DOHH2 (cell line): ENCODE measurements at regions not wholly inside any gene's neighbourhood (a gene's known extent, or its start where the extent isn't known, plus 50 kb on each side); places are given as distances from the start of the nearest gene placed in this dataset.

ENCODE experiments used
- EZH2phosphoT487 ChIP-seq: fragments of 200-600 bp; sonication (generic); IDR thresholded peaks from 2 replicates; pipeline ENCODE4 v1.6.1; 2017; ENCODE audit warnings: borderline replicate concordance, mild to moderate bottlenecking, antibody characterized with exemption, low read length, moderate library complexity, mixed read lengths
- TF ChIP-seq, protein P1 (sequence below): fragments of 200-600 bp; sonication (generic); IDR thresholded peaks from one replicate; pipeline ENCODE4 v1.5.1; 2014; ENCODE audit warnings: antibody characterized with exemption, mild to moderate bottlenecking, low read depth, low read length; ENCODE audit not compliant: poor library complexity, severe bottlenecking

DNA sequence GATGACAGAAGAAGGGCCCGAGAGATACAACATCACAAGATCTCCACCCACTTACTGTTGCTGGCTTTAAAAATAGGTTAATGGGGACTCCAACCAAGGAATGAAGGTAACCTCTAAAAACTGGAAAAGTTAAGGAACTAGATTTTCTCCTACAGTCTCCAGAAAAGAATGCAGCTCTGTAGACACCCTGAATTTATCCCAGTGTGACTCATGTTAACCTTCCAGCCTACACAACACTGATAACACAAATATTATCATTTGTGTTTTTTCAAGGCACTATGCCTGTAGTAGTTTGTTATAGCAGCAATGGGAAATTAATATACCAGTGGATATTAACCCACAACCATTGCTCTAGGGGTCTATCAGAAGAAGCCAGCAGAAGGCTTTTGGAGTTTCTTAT is 730.7 kb upstream of the ZP4 start:
- TF ChIP-seq, protein P1, sequence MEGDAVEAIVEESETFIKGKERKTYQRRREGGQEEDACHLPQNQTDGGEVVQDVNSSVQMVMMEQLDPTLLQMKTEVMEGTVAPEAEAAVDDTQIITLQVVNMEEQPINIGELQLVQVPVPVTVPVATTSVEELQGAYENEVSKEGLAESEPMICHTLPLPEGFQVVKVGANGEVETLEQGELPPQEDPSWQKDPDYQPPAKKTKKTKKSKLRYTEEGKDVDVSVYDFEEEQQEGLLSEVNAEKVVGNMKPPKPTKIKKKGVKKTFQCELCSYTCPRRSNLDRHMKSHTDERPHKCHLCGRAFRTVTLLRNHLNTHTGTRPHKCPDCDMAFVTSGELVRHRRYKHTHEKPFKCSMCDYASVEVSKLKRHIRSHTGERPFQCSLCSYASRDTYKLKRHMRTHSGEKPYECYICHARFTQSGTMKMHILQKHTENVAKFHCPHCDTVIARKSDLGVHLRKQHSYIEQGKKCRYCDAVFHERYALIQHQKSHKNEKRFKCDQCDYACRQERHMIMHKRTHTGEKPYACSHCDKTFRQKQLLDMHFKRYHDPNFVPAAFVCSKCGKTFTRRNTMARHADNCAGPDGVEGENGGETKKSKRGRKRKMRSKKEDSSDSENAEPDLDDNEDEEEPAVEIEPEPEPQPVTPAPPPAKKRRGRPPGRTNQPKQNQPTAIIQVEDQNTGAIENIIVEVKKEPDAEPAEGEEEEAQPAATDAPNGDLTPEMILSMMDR: no peak
- TF ChIP-seq EZH2phosphoT487: no peak
